HepG2 (cell line): ENCODE measurements at regions not wholly inside any gene's neighbourhood (a gene's known extent, or its start where the extent isn't known, plus 50 kb on each side); places are given as distances from the start of the nearest gene placed in this dataset.

ENCODE experiments used
- ATAC-seq: fragments of 200-7000 bp; cut with Tn5 transposase; 3 replicates; pipeline ENCODE4 v1.9.1; 2020; ENCODE audit warnings: mild to moderate bottlenecking, moderate library complexity
- BruUV-seq: library from RNA; stranded (reverse); fragments of 400-500 nt; replicated peaks from 2 replicates; lab custom pipeline; 2021; lab: Mats Ljungman, UMichigan
- CTCF ChIA-PET: fragments of 300-600 bp; formaldehyde crosslinking; extraction: SDS; loops from one replicate; lab custom pipeline; 2021; ENCODE audit warnings: low total read pairs, inconsistent platforms, low intra/inter-chr PET ratio; lab: Yijun Ruan, JAX
- POLR2A ChIA-PET: fragments of 350-600 bp; sonication (Branson Sonifier 250); formaldehyde crosslinking; loops from one replicate; lab custom pipeline; 2020; ENCODE audit warnings: antibody characterized with exemption, inconsistent platforms; lab: Yijun Ruan, JAX
- DNase-seq: peaks from one replicate; pipeline ENCODE4 v3.0.0-alpha.2; 2015; ENCODE audit warnings: low spot score
- FAIRE-seq: peaks from 3 replicates; lab custom pipeline; 2011; peaks lifted over from hg19 to GRCh38; lab: Jason Lieb, UNC
- H2AFZ ChIP-seq: one replicate; pipeline ENCODE4 v1.6.1; 2011; ENCODE audit warnings: low read length, inconsistent platforms
- H3K27ac ChIP-seq: fragments of 300-600 bp; 3 replicates; pipeline ENCODE4 v1.8.0; 2011; ENCODE audit warnings: mixed run types, mild to moderate bottlenecking, mixed read lengths, low read length, inconsistent platforms; ENCODE audit not compliant: insufficient read depth; ENCODE audit errors: extremely low read length
- H3K27me3 ChIP-seq, 2 experiments: fragments of 200-600 bp in 1 of 2; 2 replicates in 1 of 2; 3 replicates in 1 of 2; pipeline versions ENCODE4 v1.6.0 to v1.8.0; 2011; ENCODE audit warnings: low read length in 2 of 2, mild to moderate bottlenecking in 2 of 2, moderate library complexity in 2 of 2, inconsistent platforms in 1 of 2; ENCODE audit not compliant: insufficient read depth in 2 of 2, control insufficient read depth in 1 of 2
- H3K36me3 ChIP-seq, 2 experiments: fragments of 200-600 bp in 1 of 2; replicated peaks in 1 of 2; 2 replicates in 1 of 2; 3 replicates in 1 of 2; pipeline versions ENCODE4 v1.5.1 to v1.8.0; 2011; ENCODE audit warnings: low read length in 2 of 2, inconsistent platforms in 1 of 2; ENCODE audit not compliant: insufficient read depth in 2 of 2, control insufficient read depth in 1 of 2
- H3K4me1 ChIP-seq: 2 replicates; pipeline ENCODE4 v1.5.1; 2012; ENCODE audit warnings: low read length, inconsistent platforms; ENCODE audit not compliant: insufficient read depth
- H3K4me2 ChIP-seq: 2 replicates; pipeline ENCODE4 v1.6.0; 2011; ENCODE audit warnings: low read depth, low read length, inconsistent platforms
- H3K4me3 ChIP-seq, 3 experiments: fragments of 200-600 bp in 1 of 3; sonication (generic), shearing (Covaris generic) in 1 of 3; replicated peaks in 1 of 3; 2 replicates each; pipeline ENCODE4 v1.5.1; 2011 to 2016; ENCODE audit warnings: low read length in 3 of 3, inconsistent platforms in 2 of 3, low read depth in 2 of 3, mild to moderate bottlenecking in 2 of 3, control low read depth in 1 of 3, mixed read lengths in 1 of 3; ENCODE audit not compliant: insufficient read depth in 1 of 3
- H3K79me2 ChIP-seq: one replicate; pipeline ENCODE4 v1.6.1; 2011; ENCODE audit warnings: low read length, inconsistent platforms; ENCODE audit not compliant: insufficient read depth
- H3K9ac ChIP-seq: 2 replicates; pipeline ENCODE4 v1.6.0; 2011; ENCODE audit warnings: mild to moderate bottlenecking, low read depth, low read length, inconsistent platforms; ENCODE audit not compliant: insufficient read depth
- H3K9me3 ChIP-seq: 2 replicates; pipeline ENCODE4 v1.5.1; 2012; ENCODE audit warnings: mild to moderate bottlenecking, low read length
- H4K20me1 ChIP-seq: 2 replicates; pipeline ENCODE4 v1.6.0; 2011; ENCODE audit warnings: inconsistent platforms, mild to moderate bottlenecking, low read length, moderate library complexity; ENCODE audit not compliant: insufficient read depth
- ATF1 ChIP-seq: IDR thresholded peaks from 2 replicates; pipeline ENCODE4 v1.6.1; 2016; ENCODE audit warnings: mild to moderate bottlenecking, control low read depth
- HDAC6 ChIP-seq: fragments of 200-600 bp; sonication (generic); IDR thresholded peaks from 2 replicates; pipeline ENCODE4 v1.7.0; 2017; ENCODE audit warnings: mild to moderate bottlenecking, antibody characterized with exemption, low read length, low read depth
- HES4 ChIP-seq: sonication (generic); formaldehyde crosslinking; IDR thresholded peaks from 2 replicates; pipeline ENCODE4 v1.9.0; 2021; ENCODE audit warnings: mild to moderate bottlenecking, missing genetic modification reagents, borderline replicate concordance
- LRRFIP1 ChIP-seq: sonication (generic); formaldehyde crosslinking; conservative IDR thresholded peaks from 2 replicates; pipeline ENCODE4 v1.4.0; 2020; ENCODE audit warnings: missing genetic modification reagents
- ZNF225 ChIP-seq: sonication (generic); formaldehyde crosslinking; IDR thresholded peaks from 2 replicates; pipeline ENCODE4 v1.4.0; 2020; ENCODE audit warnings: mild to moderate bottlenecking, missing genetic modification reagents
- ZNF317 ChIP-seq: sonication (generic); formaldehyde crosslinking; IDR thresholded peaks from 2 replicates; pipeline ENCODE4 v1.5.0; 2020; ENCODE audit warnings: mild to moderate bottlenecking, missing genetic modification reagents
- ZNF749 ChIP-seq: sonication (generic); formaldehyde crosslinking; IDR thresholded peaks from 2 replicates; pipeline ENCODE4 v1.8.0; 2022; ENCODE audit warnings: mild to moderate bottlenecking, missing genetic modification reagents, moderate library complexity, borderline replicate concordance
- WGBS: methylation state at CpG from one replicate; pipeline ENCODE4 v1.1.6; 2017; ENCODE audit warnings: low lambda C conversion rate; 5-methylcytosine and 5-hydroxymethylcytosine counted together
- in situ Hi-C: cut with HindIII; loops from 2 replicates; pipeline ENCODE4 v1.10.0; 2017; ENCODE audit warnings: low pct_unique_long_range_greater_than_20kb; ENCODE audit not compliant: extremely low pct_ligation_motif_present
- intact Hi-C: fragments of 100-400 bp; cut with micrococcal nuclease; formaldehyde crosslinking; loops from one replicate; pipeline ENCODE4 v1.10.0; 2022; ENCODE audit not compliant: unreplicated experiment

GRCh38 chr12:90287585-90287984, 578.9 kb upstream of the ATP2B1 start:
- WGBS, result 2% methylated on average over 2 of the region's 2 CpGs
- CTCF ChIA-PET, result no interaction called here
- Histone ChIP-seq H3K9ac (no peak overlapping the region), H3K27me3 (no peaks in the 10 kb centered on the region), H2AFZ (no peak overlapping the region), H3K79me2 (no peaks in the 10 kb centered on the region), H3K4me3 (no peak overlapping the region), H4K20me1 (no peaks in the 10 kb centered on the region), H3K27ac (no peak overlapping the region), H3K4me1 (no peaks in the 10 kb centered on the region), H3K36me3 (no peaks in the 10 kb centered on the region), H3K4me2 (no peak overlapping the region), H3K9me3 (peaks cover 47% of the 10 kb centered on the region)
- DNase-seq (no peak), ATAC-seq (no peak), FAIRE-seq (no peak)
- intact Hi-C loops, result no loop called here
- in situ Hi-C loops, result no loop called here
- BruUV-seq, result no TSS peak
- TF ChIP-seq HDAC6, result no peak
- TF ChIP-seq LRRFIP1 (CRISPR knock-in tag), result no peak
- peak; percentile 95 for TF ChIP-seq ZNF317 (CRISPR knock-in tag)
- TF ChIP-seq ZNF225 (CRISPR knock-in tag), result no peak
- no peak for TF ChIP-seq HES4 (CRISPR knock-in tag)
- no peak for TF ChIP-seq ZNF749 (CRISPR knock-in tag)
- TF ChIP-seq ATF1 (CRISPR knock-in tag), result no peak
- POLR2A ChIA-PET, result no interaction called here
